Muscle layer of duodenum (tissue), 2 donors: ENCODE measurements at regions not wholly inside any gene's neighbourhood (a gene's known extent, or its start where the extent isn't known, plus 50 kb on each side); places are given as distances from the start of the nearest gene placed in this dataset.

Experiments used
- H3K27ac ChIP-seq: one replicate; pipeline ENCODE4 v1.7.0; 2013; ENCODE audit warnings: mild to moderate bottlenecking, low read length
- H3K27me3 ChIP-seq: one replicate; pipeline ENCODE4 v1.7.0; 2013; ENCODE audit warnings: low read depth, mild to moderate bottlenecking, control low read depth, low read length
- H3K36me3 ChIP-seq, 2 donors: one replicate each; pipeline ENCODE4 v1.7.0; 2013; ENCODE audit warnings: low read length in 2 of 2, control low read depth in 1 of 2, mild to moderate bottlenecking in 1 of 2; ENCODE audit not compliant: insufficient read depth in 2 of 2, control insufficient read depth in 1 of 2
- H3K4me1 ChIP-seq, 2 donors: one replicate each; pipeline ENCODE4 v1.7.0; 2013; ENCODE audit warnings: low read length in 2 of 2, mild to moderate bottlenecking in 2 of 2, control low read depth in 1 of 2, moderate library complexity in 1 of 2; ENCODE audit not compliant: insufficient read depth in 2 of 2, control insufficient read depth in 1 of 2
- H3K4me3 ChIP-seq, 2 donors: one replicate each; pipeline ENCODE4 v1.7.0; 2013; ENCODE audit warnings: low read length in 2 of 2, low read depth in 1 of 2, mild to moderate bottlenecking in 1 of 2
- H3K9me3 ChIP-seq, 2 donors: one replicate each; pipeline ENCODE4 v1.7.0; 2013; ENCODE audit warnings: low read length in 2 of 2, control low read depth in 1 of 2, mild to moderate bottlenecking in 1 of 2; ENCODE audit not compliant: control insufficient read depth in 1 of 2
- donor health status: healthy.

DNA sequence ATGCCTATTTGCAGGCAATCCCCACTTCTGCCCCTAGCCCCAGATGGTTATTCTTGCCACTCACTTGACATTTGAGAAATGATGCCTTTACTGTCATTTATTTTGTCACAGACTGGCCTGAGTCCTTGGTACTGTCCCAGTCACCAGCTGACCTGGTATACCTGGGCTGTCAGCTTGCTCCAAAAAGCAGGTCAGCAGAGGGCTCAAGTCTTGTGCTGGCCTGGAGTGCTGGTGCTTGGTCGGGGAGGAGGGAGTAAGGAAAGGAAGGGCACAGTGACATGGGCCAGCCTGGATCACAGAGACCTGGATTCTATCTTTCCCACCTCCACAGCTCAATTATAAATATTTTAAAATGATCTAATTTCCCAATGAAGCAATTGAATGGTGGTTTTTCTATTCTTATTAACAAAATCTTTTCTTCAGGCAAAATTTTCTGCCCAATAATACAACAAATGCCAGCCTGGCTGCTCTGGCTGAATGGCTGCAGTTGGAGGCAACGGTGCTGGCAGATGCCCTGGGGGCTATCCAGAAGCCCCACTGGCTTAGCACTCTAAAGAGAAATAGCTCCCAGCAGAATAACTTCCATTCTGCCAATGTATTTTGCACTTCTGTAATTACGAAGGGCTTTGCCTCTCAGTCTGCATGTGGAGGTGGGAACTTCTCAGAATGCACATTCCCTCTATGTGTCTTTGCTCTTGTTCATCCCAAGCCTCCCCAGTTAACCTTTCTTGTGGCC, 160.6 kb downstream of the GADD45G start:
- H3K4me1 ChIP-seq, result no peaks in the 10 kb centered on the region

DNA sequence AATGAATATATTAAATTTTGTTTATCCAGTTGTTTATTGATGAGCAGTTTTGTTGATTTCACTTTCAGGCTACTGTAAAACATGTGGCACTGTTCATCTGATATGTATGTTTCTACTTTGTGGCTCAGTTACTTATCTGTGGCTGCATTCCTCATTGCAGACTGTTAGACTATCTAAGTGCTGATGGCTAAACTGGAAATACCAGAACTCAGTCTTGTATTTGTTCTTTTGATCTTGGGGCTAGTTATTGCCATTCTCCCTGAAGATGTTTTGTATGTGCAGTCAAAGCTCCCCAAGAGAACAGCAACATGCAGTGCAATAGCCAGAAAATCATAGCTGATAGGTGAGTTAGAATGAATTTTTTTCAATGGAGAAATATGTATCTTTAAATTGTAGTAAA, 162.2 kb downstream of the GADD45G start:
- no peaks in the 10 kb centered on the region for H3K4me1 ChIP-seq
- H3K4me3 ChIP-seq, result no peak overlapping the region
- no peak overlapping the region for H3K27ac ChIP-seq
- H3K27me3 ChIP-seq, result no peaks in the 10 kb centered on the region
- H3K36me3 ChIP-seq, result no peaks in the 10 kb centered on the region
- H3K9me3 ChIP-seq, result no peaks in the 10 kb centered on the region

More for the DNA sequence above, 160.6 kb downstream of the GADD45G start:
- no peaks in the 10 kb centered on the region for H3K36me3 ChIP-seq
- no peak overlapping the region for H3K4me3 ChIP-seq
- H3K27me3 ChIP-seq, result no peaks in the 10 kb centered on the region
- H3K27ac ChIP-seq, result no peak overlapping the region
- no peaks in the 10 kb centered on the region for H3K9me3 ChIP-seq

DNA sequence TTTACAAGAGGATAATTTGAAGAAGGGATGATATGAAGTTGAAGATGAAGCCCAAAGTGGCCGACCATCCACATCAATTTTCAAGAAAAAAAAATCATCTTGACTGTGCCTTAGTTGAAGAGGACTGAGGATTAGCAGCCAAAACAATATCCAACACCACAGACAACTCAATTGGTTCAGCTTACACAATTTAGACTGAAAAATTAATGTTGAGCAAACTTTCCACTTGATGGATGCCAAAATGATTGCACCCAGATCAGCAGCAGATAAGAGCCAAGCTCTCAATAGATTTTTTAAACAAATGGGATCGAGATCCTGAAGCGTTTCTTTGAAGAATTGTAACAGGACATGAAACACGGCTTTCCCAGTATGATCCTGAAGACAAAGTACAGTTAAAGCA, 163.2 kb downstream of the GADD45G start:
- Histone ChIP-seq H3K27me3 (no peaks in the 10 kb centered on the region), H3K27ac (no peak overlapping the region), H3K9me3 (no peaks in the 10 kb centered on the region), H3K4me1 (no peaks in the 10 kb centered on the region), H3K36me3 (no peaks in the 10 kb centered on the region), H3K4me3 (no peak overlapping the region)

DNA sequence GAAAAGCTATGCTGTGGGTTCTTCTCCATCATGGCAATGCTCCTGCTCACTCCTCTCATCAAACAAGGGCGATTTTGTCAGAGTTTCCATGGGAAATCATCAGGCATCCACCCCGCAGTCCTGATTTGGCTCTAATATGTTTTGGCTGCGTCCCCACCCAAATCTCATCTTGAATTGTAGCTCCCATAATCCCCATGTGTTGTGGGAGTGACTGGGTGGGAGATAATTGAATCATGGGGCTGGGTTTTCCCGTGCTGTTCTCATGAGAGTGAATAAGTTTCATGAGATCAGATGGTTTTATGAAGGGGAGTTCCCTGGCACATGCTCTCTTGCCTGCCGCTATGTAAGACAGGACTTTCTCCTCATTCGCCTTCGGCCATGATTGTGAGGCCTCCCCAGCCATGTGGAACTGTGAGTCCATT, 163.8 kb downstream of the GADD45G start:
- Histone ChIP-seq H3K27me3 (no peaks in the 10 kb centered on the region), H3K36me3 (no peaks in the 10 kb centered on the region), H3K27ac (no peak overlapping the region), H3K4me1 (no peaks in the 10 kb centered on the region), H3K4me3 (no peak overlapping the region), H3K9me3 (no peaks in the 10 kb centered on the region)

DNA sequence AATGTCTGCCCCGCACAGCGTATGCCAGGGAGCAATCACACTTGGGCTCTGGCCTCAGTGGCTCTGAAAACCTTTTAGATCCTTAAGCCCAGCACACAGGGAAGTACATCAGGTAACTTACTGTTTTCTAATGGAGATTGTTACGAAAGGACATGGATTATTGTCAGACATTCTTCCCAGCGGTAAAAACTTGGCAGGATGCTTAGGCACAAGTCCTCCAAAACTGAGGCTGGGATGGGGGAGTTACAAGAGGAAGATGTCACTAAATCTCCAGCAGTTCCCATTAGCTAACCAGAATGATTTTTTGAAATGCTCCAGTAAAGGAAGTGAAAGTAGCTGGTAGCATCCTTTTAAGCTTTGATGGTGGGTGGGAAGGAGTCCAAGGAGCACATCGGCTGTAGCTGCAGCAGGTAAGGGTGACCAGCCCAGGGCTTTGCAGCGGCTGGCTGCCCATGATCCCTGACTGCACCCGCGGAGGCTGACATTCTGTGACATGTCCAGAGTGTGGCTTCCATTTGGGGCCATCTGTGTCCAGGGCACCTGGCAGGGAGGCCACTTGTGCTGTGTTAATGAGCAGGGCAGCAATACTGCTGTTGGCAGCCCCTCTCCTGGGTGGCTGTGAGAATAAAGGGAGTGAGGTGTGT, 165.8 kb downstream of the GADD45G start:
- Histone ChIP-seq H3K4me3 (no peak overlapping the region), H3K9me3 (no peaks in the 10 kb centered on the region), H3K4me1 (no peaks in the 10 kb centered on the region), H3K36me3 (no peaks in the 10 kb centered on the region), H3K27me3 (no peaks in the 10 kb centered on the region), H3K27ac (no peak overlapping the region)

DNA sequence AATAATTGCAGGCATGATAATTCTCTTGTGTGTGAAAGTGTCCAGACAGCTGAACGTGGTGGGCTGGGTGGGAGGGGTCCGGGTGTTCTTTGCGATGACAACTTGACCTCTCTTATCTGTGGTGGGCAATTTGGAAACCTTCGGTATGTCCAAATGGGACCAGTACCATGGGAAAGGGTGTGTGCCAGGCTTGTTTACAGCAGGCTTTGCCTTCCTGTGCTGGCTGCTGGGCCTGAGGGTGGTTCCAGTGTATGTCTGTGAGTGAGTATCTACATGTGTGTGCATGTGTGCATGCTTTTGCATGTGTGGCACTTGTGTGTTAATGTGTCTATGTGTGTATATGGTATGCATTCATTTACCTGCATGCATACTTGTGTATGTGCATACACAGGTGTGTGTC, 166.4 kb downstream of the GADD45G start:
- Histone ChIP-seq H3K9me3 (no peaks in the 10 kb centered on the region), H3K27ac (no peak overlapping the region), H3K36me3 (no peaks in the 10 kb centered on the region), H3K27me3 (no peaks in the 10 kb centered on the region), H3K4me1 (no peaks in the 10 kb centered on the region), H3K4me3 (no peak overlapping the region)

DNA sequence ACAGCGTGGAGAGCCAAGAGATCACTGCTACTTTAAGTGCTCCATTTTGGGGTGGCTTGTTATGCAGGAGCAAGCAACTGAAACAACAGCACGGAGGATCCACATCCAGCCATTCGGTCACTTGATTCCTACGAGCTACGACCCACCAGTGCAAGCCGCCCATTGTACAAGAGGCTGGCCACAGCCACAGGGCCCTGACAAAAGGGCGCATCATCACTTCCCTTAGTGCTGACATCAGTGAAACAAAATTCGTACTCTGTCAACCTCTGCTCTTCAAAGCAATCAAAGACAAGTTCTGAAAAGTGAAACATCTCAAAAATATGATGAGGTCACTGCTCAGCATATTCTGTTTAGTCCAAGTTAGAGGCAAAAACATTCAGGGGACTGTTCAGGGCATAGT, 168.4 kb downstream of the GADD45G start:
- Histone ChIP-seq H3K36me3 (no peaks in the 10 kb centered on the region), H3K27me3 (no peaks in the 10 kb centered on the region), H3K4me1 (no peaks in the 10 kb centered on the region), H3K27ac (no peak overlapping the region), H3K4me3 (no peak overlapping the region), H3K9me3 (no peaks in the 10 kb centered on the region)

DNA sequence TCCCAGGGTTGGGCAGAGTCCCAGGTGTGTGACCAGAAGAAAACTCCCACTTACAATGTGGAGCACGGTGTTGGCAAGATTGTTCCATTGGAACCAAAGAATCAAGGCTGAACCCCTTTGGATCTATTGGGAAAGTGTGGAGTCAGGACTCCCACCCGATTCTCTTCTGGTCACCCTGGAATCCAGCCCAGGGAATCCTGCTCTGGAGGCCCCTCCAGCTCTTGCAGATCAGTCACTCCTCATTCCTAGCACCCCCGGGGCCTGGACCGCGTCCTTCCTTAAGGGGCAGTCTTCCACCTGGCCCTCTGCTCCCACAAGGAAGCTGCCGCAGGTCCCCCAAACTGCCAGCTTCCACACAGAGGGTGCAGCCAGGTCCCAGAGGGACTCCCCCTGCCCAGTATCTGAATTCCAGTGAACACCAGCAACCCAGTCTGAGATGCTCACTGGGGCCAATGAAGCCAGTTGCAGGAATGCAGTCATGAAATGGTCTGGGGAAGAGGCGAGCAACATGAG, 170.1 kb downstream of the GADD45G start:
- Histone ChIP-seq H3K9me3 (no peaks in the 10 kb centered on the region), H3K27me3 (no peaks in the 10 kb centered on the region), H3K4me1 (peaks cover 0 to 4% of the 10 kb centered on the region in 2 donors), H3K4me3 (no peak overlapping the region), H3K36me3 (no peaks in the 10 kb centered on the region), H3K27ac (no peak overlapping the region)

DNA sequence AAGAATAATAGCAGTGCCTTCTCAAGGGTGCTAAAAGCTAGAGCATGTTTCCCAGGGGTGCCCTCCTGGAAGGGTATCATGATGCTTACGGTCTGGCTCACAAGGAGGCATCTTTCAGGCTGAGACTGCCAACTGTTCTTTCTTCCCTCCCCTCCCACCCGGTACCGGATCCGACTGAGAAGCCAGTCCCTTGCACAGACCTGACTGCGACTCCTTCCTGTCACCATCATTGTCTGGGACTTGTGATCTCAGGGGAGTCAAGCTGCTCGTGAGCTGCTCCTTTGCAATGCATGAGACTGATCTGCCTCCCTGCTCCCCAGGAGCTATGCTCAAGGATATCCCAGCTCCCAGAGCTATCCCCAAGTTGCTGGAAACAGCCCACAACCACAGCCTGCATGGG, 170.8 kb downstream of the GADD45G start:
- Histone ChIP-seq H3K4me3 (no peak overlapping the region), H3K27ac (no peak overlapping the region), H3K36me3 (no peaks in the 10 kb centered on the region), H3K9me3 (no peaks in the 10 kb centered on the region), H3K27me3 (no peaks in the 10 kb centered on the region), H3K4me1 (peaks cover 0 to 4% of the 10 kb centered on the region in 2 donors)

DNA sequence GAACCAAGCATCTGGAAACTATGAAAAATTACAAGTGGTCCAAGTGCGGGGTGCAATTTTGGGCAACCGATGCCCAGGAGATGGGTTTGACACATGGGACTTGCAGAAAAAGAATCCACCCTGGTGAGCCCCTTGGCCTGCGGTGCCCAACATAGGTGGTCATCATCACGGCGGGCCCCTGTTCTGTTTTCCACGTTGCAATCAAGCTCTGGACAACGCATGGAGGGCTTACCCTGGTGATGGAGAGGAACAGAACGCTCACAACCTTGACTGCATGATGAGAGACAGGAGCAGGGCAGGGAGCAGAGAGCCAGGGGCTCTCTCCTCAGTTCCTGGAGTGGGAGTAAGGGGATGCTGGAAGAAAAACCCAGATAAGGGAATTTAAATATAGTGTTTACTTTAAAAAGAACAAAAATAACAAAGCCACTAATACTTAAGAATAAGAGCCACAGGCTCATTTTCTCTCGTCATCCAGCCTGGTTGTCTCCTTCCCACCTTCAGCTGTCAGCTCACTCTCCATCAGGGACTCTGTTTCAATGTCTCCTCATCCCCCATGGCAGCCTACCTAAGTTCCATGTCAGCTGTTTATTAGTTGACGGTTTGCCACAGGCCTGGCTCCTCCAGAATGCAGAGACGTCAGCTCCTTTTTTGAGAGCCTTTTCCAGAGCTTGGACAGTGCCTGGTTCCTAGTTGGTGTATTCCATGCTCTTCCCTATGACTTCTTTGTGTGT, 172.1 kb downstream of the GADD45G start:
- Histone ChIP-seq H3K27me3 (no peaks in the 10 kb centered on the region), H3K4me1 (peaks cover 4 to 8% of the 10 kb centered on the region in 2 donors), H3K36me3 (no peaks in the 10 kb centered on the region), H3K9me3 (no peaks in the 10 kb centered on the region), H3K27ac (no peak overlapping the region), H3K4me3 (no peak overlapping the region)

DNA sequence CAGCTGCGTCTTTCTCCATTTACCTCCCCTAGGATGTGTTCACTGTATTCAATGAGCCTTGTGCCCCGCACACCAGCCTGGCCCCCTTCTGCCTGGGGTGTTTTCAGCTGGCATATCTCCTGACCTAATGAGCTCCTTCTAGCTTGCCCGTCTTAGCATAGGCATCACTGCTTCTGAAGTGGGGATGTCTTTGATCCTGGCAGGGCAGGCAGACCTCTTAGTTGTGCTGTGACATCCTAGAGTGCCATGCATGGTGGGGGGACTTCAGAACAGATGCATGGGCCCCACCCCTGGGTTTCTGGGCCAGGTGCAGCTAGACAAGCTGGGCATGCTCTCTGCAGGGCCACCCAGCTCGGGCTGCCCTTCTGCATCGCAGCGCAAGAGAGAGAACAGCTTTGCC, 172.7 kb downstream of the GADD45G start:
- Histone ChIP-seq H3K9me3 (no peaks in the 10 kb centered on the region), H3K27ac (no peak overlapping the region), H3K36me3 (no peaks in the 10 kb centered on the region), H3K4me1 (peaks cover 4 to 8% of the 10 kb centered on the region in 2 donors), H3K27me3 (no peaks in the 10 kb centered on the region), H3K4me3 (no peak overlapping the region)
